Parathyroid adenoma (tissue), 2 donors: ENCODE measurements at regions not wholly inside any gene's neighbourhood (a gene's known extent, or its start where the extent isn't known, plus 50 kb on each side); places are given as distances from the start of the nearest gene placed in this dataset.

ENCODE experiments used
- H2AFZ ChIP-seq: fragments of 300-600 bp; sonication (generic); one replicate; pipeline ENCODE4 v1.7.0; 2017; ENCODE audit warnings: antibody characterized with exemption, mild to moderate bottlenecking
- H3K27ac ChIP-seq: fragments of 300-600 bp; sonication (generic); one replicate; pipeline ENCODE4 v1.7.0; 2017
- H3K27me3 ChIP-seq: fragments of 300-600 bp; sonication (generic); one replicate; pipeline ENCODE4 v1.7.0; 2017; ENCODE audit warnings: low read length; ENCODE audit not compliant: control insufficient read depth, insufficient read depth
- H3K36me3 ChIP-seq: fragments of 300-600 bp; sonication (generic); one replicate; pipeline ENCODE4 v1.7.0; 2017; ENCODE audit warnings: low read length; ENCODE audit not compliant: control insufficient read depth, insufficient read depth
- H3K4me1 ChIP-seq: fragments of 300-600 bp; sonication (generic); one replicate; pipeline ENCODE4 v1.7.0; 2017; ENCODE audit warnings: control low read depth
- H3K4me2 ChIP-seq: fragments of 300-600 bp; sonication (generic); one replicate; pipeline ENCODE4 v1.7.0; 2017; ENCODE audit warnings: low read length
- H3K4me3 ChIP-seq: fragments of 300-600 bp; sonication (generic); one replicate; pipeline ENCODE4 v1.7.0; 2017; ENCODE audit warnings: low read depth, low read length
- H3K79me2 ChIP-seq: fragments of 300-600 bp; sonication (generic); one replicate; pipeline ENCODE4 v1.7.0; 2017; ENCODE audit warnings: control low read depth
- H3K9ac ChIP-seq: fragments of 300-600 bp; sonication (generic); one replicate; pipeline ENCODE4 v1.7.0; 2017; ENCODE audit warnings: mild to moderate bottlenecking
- H3K9me3 ChIP-seq: fragments of 300-600 bp; sonication (generic); one replicate; pipeline ENCODE4 v1.7.0; 2017; ENCODE audit warnings: low read length; ENCODE audit not compliant: control insufficient read depth
- TF ChIP-seq, protein P1 (sequence below): fragments of 300-600 bp; sonication (generic); IDR thresholded peaks from one replicate; pipeline ENCODE4 v1.7.0; 2017; ENCODE audit warnings: antibody characterized with exemption, mild to moderate bottlenecking
- donor health status: primary hyperparathyroidism.

DNA sequence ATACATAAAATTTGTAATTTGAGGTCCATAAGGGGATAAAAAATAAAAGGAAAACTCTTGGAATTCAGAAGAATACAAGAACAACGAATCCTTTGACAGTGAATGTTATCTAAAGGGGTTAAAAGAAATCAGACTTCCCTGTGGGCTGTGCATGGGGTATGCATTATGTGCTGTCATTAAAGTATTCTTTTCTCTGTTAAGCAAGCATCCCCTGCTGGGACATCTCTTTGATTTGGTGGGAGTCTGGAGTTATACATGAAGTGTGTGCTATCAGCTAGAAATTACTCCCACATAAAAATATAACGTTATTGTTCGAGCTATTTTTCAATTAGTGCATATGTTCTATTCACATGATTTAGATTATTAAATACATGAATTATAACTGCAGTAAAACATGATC, 195.2 kb downstream of the CENPW start:
- TF ChIP-seq, protein P1, sequence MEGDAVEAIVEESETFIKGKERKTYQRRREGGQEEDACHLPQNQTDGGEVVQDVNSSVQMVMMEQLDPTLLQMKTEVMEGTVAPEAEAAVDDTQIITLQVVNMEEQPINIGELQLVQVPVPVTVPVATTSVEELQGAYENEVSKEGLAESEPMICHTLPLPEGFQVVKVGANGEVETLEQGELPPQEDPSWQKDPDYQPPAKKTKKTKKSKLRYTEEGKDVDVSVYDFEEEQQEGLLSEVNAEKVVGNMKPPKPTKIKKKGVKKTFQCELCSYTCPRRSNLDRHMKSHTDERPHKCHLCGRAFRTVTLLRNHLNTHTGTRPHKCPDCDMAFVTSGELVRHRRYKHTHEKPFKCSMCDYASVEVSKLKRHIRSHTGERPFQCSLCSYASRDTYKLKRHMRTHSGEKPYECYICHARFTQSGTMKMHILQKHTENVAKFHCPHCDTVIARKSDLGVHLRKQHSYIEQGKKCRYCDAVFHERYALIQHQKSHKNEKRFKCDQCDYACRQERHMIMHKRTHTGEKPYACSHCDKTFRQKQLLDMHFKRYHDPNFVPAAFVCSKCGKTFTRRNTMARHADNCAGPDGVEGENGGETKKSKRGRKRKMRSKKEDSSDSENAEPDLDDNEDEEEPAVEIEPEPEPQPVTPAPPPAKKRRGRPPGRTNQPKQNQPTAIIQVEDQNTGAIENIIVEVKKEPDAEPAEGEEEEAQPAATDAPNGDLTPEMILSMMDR, result no peak

DNA sequence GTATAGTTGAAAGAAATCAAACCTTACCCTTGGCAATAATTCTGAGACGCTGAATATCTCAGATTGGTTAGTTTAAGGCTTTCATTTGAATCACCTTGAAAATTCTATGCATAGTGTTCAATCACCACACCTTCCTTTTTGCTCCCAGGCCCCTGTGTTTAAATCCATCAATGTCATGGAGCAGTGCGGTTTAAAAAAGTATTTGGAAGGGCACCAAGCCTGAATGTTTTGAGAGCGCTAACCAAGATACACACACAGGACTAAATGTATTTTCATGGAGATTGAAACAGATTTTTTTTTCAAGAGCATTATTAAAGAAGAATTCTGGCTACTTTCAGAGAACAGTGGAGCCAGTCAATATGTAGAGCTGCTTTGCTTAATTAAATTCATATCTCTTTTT, 195.7 kb downstream of the CENPW start:
- Histone ChIP-seq H3K27ac (no peak overlapping the region), H3K27me3 (no peaks in the 10 kb centered on the region), H3K4me1 (no peaks in the 10 kb centered on the region), H3K4me3 (no peak overlapping the region), H2AFZ (no peak overlapping the region), H3K36me3 (no peaks in the 10 kb centered on the region), H3K79me2 (no peaks in the 10 kb centered on the region), H3K9ac (no peak overlapping the region), H3K9me3 (no peaks in the 10 kb centered on the region), H3K4me2 (no peak overlapping the region)
- TF ChIP-seq, protein P1, result no peak

More for the DNA sequence above, 195.2 kb downstream of the CENPW start:
- no peaks in the 10 kb centered on the region for H3K27me3 ChIP-seq
- H3K9me3 ChIP-seq, result no peaks in the 10 kb centered on the region
- H3K27ac ChIP-seq, result no peak overlapping the region
- no peaks in the 10 kb centered on the region for H3K79me2 ChIP-seq
- no peak overlapping the region for H3K9ac ChIP-seq
- H3K36me3 ChIP-seq, result no peaks in the 10 kb centered on the region
- H2AFZ ChIP-seq, result no peak overlapping the region
- H3K4me3 ChIP-seq, result no peak overlapping the region
- H3K4me1 ChIP-seq, result no peaks in the 10 kb centered on the region
- H3K4me2 ChIP-seq, result no peak overlapping the region

DNA sequence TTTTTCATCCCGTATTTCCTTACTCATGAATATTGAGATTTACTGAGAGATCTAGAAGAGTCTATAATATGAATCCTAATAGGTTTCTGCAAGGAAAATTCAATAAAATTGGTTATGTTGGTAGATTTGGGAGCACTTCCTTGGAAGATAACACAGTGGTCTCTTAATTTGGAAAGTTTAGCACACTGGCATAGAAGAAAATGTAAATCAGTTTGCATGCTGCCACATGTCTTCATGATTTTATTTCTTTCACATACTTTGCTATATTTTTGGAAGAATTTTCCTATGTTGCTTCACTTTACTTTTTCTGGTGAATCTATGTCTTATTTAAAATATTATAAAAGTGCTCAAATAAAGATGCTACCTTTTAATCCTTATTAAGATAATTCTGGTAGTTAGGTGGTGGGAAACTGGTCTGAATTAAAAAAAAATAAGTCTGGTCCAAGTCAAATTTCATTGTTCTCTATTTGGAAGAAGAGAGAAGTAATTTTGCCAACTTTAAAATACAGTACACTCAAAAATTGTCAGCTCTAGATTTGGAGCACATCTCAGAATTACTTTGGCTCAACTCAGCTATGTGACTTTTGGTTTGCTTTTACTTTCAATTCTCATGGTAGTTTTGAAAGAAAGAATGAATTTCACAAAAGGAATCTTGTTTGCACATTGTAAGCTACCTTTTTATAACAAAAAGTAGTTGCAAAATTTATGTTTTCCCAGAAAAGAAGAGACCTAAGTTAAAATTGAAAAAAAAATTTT, 197.3 kb downstream of the CENPW start:
- Histone ChIP-seq H3K9ac (no peak overlapping the region), H3K27ac (no peak overlapping the region), H3K36me3 (no peaks in the 10 kb centered on the region), H3K9me3 (no peaks in the 10 kb centered on the region), H3K4me2 (no peak overlapping the region), H2AFZ (no peak overlapping the region), H3K4me1 (no peaks in the 10 kb centered on the region), H3K4me3 (no peak overlapping the region), H3K79me2 (no peaks in the 10 kb centered on the region), H3K27me3 (no peaks in the 10 kb centered on the region)
- TF ChIP-seq, protein P1, result no peak

DNA sequence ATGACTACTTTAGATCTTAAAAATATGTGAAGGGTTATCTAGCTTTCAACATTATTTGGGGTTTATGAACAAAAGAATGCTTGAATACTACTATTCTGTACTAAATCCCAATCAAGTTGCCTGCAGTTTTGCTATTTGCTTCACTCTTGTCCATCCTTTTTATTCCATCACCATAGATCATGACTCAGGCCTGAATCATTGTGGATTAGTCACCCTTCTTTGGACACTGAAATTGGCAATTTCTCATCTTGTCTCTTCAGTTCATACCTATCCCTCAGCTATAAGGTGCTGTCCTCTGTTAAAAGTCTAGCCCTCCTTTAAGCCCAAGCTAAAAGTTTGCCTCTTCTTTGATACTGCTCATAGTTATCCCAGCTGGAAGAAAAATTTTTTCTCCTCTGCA, 199.1 kb downstream of the CENPW start:
- Histone ChIP-seq H2AFZ (no peak overlapping the region), H3K79me2 (no peaks in the 10 kb centered on the region), H3K27me3 (no peaks in the 10 kb centered on the region), H3K4me2 (no peak overlapping the region), H3K9ac (no peak overlapping the region), H3K9me3 (no peaks in the 10 kb centered on the region), H3K4me1 (no peaks in the 10 kb centered on the region), H3K36me3 (no peaks in the 10 kb centered on the region), H3K27ac (no peak overlapping the region), H3K4me3 (no peak overlapping the region)
- TF ChIP-seq, protein P1, result no peak

DNA sequence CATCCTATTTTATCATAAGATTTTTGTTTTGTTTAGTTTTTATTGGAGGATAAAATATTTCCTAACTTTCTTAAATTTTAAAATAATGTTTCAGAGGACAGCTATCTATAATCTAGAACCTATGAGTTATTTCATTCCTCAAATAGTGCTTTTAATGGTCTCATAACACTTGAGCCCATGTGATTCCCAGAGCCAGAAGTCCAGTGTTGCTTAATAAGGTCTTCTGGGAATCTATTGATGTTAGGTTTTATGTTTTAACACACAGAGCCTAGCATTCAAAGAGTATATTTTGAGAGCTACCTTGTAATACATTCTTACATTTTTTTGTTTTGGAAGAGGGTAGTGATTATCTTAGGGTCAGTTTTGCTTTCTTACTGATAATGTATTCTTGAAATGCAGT, 200.2 kb downstream of the CENPW start:
- Histone ChIP-seq H3K9me3 (no peaks in the 10 kb centered on the region), H2AFZ (no peak overlapping the region), H3K9ac (no peak overlapping the region)

More for the DNA sequence above, 200.2 kb downstream of the CENPW start:
- H3K4me1 ChIP-seq, result no peaks in the 10 kb centered on the region
- no peak overlapping the region for H3K4me3 ChIP-seq
- no peaks in the 10 kb centered on the region for H3K79me2 ChIP-seq
- no peaks in the 10 kb centered on the region for H3K36me3 ChIP-seq
- H3K27me3 ChIP-seq, result no peaks in the 10 kb centered on the region
- H3K27ac ChIP-seq, result no peak overlapping the region
- no peak overlapping the region for H3K4me2 ChIP-seq
- TF ChIP-seq, protein P1, result no peak
